Endothelial cell of umbilical vein (primary cell): ENCODE measurements at regions not wholly inside any gene's neighbourhood (a gene's known extent, or its start where the extent isn't known, plus 50 kb on each side); places are given as distances from the start of the nearest gene placed in this dataset.

Experiments used
- BruUV-seq: library from RNA; stranded (reverse); fragments of 400-500 nt; replicated peaks from 2 replicates; lab custom pipeline; 2021; lab: Mats Ljungman, UMichigan
- CTCF ChIA-PET: fragments of 300-600, 350-600 bp; sonication (Branson Sonifier 250); formaldehyde crosslinking; loops from one replicate; lab custom pipeline; 2021; ENCODE audit warnings: antibody characterized with exemption, inconsistent platforms; lab: Charles Lee
- POLR2A ChIA-PET: fragments of 300-600, 350-600 bp; sonication (Branson Sonifier 250); formaldehyde crosslinking; loops from one replicate; lab custom pipeline; 2021; ENCODE audit warnings: antibody characterized with exemption, inconsistent platforms; lab: Charles Lee
- DNase-seq: peaks from one replicate; pipeline ENCODE4 v3.0.0-alpha.2; 2011; ENCODE audit warnings: low read depth, low spot score
- FAIRE-seq: peaks from 2 replicates; lab custom pipeline; 2011; peaks lifted over from hg19 to GRCh38; lab: Jason Lieb, UNC
- H2AFZ ChIP-seq: 2 replicates; pipeline ENCODE4 v1.6.0; 2012; ENCODE audit warnings: low read depth, low read length, control low read depth, inconsistent platforms
- H3K27ac ChIP-seq: 2 replicates; pipeline ENCODE4 v1.5.1; 2011; ENCODE audit warnings: low read depth, mild to moderate bottlenecking, control low read depth, low read length, moderate library complexity; ENCODE audit not compliant: insufficient read depth
- H3K27me3 ChIP-seq, 2 experiments: 2 replicates each; pipeline versions ENCODE4 v1.6.0 to v1.6.1; 2011; ENCODE audit warnings: low read length in 2 of 2, mixed read lengths in 1 of 2; ENCODE audit not compliant: control insufficient read depth in 2 of 2, insufficient read depth in 2 of 2
- H3K36me3 ChIP-seq, 2 experiments: 2 replicates in 1 of 2; 3 replicates in 1 of 2; pipeline ENCODE4 v1.5.1; 2011; ENCODE audit warnings: low read length in 2 of 2, mild to moderate bottlenecking in 1 of 2, moderate library complexity in 1 of 2; ENCODE audit not compliant: control insufficient read depth in 2 of 2, insufficient read depth in 2 of 2; ENCODE audit errors: extremely low read depth in 1 of 2
- H3K4me1 ChIP-seq: 3 replicates; pipeline ENCODE4 v1.5.1; 2011; ENCODE audit warnings: mild to moderate bottlenecking, low read length; ENCODE audit not compliant: control insufficient read depth, insufficient read depth; ENCODE audit errors: extremely low read depth
- H3K4me2 ChIP-seq: 2 replicates; pipeline ENCODE4 v1.6.1; 2011; ENCODE audit warnings: low read length, control low read depth, mixed read lengths; ENCODE audit not compliant: insufficient read depth
- H3K4me3 ChIP-seq, 3 experiments: fragments of 200-600 bp in 1 of 3; sonication (generic), shearing (Covaris generic) in 1 of 3; replicated peaks in 1 of 3; 2 replicates each; pipeline ENCODE4 v1.5.1; 2011 to 2016; ENCODE audit warnings: control low read depth in 3 of 3, low read length in 3 of 3, mild to moderate bottlenecking in 2 of 3, inconsistent platforms in 1 of 3, low read depth in 1 of 3, moderate library complexity in 1 of 3; ENCODE audit not compliant: insufficient read depth in 1 of 3
- H3K79me2 ChIP-seq: 2 replicates; pipeline ENCODE4 v1.6.0; 2012; ENCODE audit warnings: low read length, inconsistent platforms; ENCODE audit not compliant: control insufficient read depth, insufficient read depth
- H3K9ac ChIP-seq: replicated peaks from 2 replicates; pipeline ENCODE3; 2011; ENCODE audit warnings: low read length, control low read depth; ENCODE audit not compliant: insufficient read depth; ENCODE audit errors: extremely low read depth
- H3K9me1 ChIP-seq: replicated peaks from 3 replicates; pipeline ENCODE4 v1.6.0; 2011; ENCODE audit warnings: mild to moderate bottlenecking, low read length; ENCODE audit not compliant: control insufficient read depth, insufficient read depth; ENCODE audit errors: extremely low read depth
- H3K9me3 ChIP-seq: replicated peaks from 2 replicates; pipeline ENCODE4 v1.5.1; 2012; ENCODE audit warnings: low read length, inconsistent platforms; ENCODE audit not compliant: control insufficient read depth, insufficient read depth
- H4K20me1 ChIP-seq: replicated peaks from 2 replicates; pipeline ENCODE3; 2011; ENCODE audit warnings: mild to moderate bottlenecking, low read length; ENCODE audit not compliant: control insufficient read depth, insufficient read depth; ENCODE audit errors: extremely low read depth
- EZH2 ChIP-seq: IDR thresholded peaks from 2 replicates; pipeline ENCODE4 v1.6.1; 2012; ENCODE audit warnings: borderline replicate concordance, low read depth, mild to moderate bottlenecking, moderate library complexity, low read length, inconsistent platforms; ENCODE audit not compliant: severe bottlenecking
- FOS ChIP-seq: IDR thresholded peaks from 2 replicates; pipeline ENCODE4 v1.6.1; 2011; ENCODE audit warnings: mild to moderate bottlenecking, low read length, moderate library complexity, borderline replicate concordance; ENCODE audit not compliant: insufficient read depth
- GATA2 ChIP-seq: IDR thresholded peaks from 2 replicates; pipeline ENCODE4 v1.7.0; 2011; ENCODE audit warnings: low read depth, mild to moderate bottlenecking, moderate library complexity, mixed read lengths, low read length; ENCODE audit not compliant: insufficient read length, insufficient read depth
- JUN ChIP-seq: IDR thresholded peaks from 2 replicates; pipeline ENCODE4 v1.6.1; 2011; ENCODE audit warnings: borderline replicate concordance, low read depth; ENCODE audit not compliant: insufficient read length, insufficient read depth
- MYC ChIP-seq: IDR thresholded peaks from one replicate; pipeline ENCODE4 v1.6.1; 2011; ENCODE audit warnings: mild to moderate bottlenecking, low read depth, low read length
- POLR2A ChIP-seq: IDR thresholded peaks from 2 replicates; pipeline ENCODE4 v1.6.1; 2012; ENCODE audit warnings: low read depth, mild to moderate bottlenecking, control low read depth, low read length
- POLR2AphosphoS5 ChIP-seq: IDR thresholded peaks from 2 replicates; pipeline ENCODE4 v1.6.1; 2012; ENCODE audit warnings: low read depth, mild to moderate bottlenecking, control low read depth, low read length, moderate library complexity; ENCODE audit not compliant: insufficient read depth
- dilution Hi-C: fragments of 300-500 bp; cut with MboI; formaldehyde crosslinking; loops from one replicate; pipeline ENCODE4 v1.15.0; 2019; ENCODE audit warnings: low sequenced_read_pairs; ENCODE audit not compliant: extremely low pct_ligation_motif_present
- intact Hi-C: fragments of 100-400 bp; cut with micrococcal nuclease; formaldehyde crosslinking; loops from one replicate; pipeline ENCODE4 v1.10.0; 2022
- TF ChIP-seq, protein P1 (sequence below): IDR thresholded peaks from 2 replicates; pipeline ENCODE4 v1.6.1; 2011; ENCODE audit not compliant: insufficient read depth, insufficient read length
- TF ChIP-seq, protein P2 (sequence below), 2 donors: IDR thresholded peaks; 1 replicate in 1 of 2; 2 replicates in 1 of 2; pipeline ENCODE4 v1.5.1; 2011; ENCODE audit warnings: low read length in 2 of 2, mild to moderate bottlenecking in 2 of 2, moderate library complexity in 2 of 2, control low read depth in 1 of 2, inconsistent platforms in 1 of 2, low read depth in 1 of 2; ENCODE audit not compliant: insufficient read depth in 1 of 2; ENCODE audit errors: extremely low read depth in 1 of 2

DNA sequence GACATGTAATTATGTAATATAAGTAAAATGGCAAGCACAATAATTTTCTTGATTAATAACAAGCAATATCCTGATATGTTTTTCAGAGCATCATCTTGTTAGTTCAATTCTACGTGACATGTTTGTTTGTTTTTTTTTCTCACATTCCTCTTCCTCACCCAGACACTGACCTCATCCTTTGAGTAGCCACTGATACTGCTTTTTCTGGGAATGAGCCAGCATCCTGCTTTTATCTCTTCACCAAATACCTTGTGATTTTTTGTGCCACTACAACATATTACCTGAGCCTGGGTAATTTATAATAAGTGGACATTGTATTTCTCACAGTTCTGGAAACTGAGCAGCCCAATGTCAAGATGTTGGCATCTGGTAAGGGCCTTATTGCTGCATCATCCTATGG lies 484.0 kb downstream of the NAF1 start:
- Histone ChIP-seq H3K36me3 (no peaks in the 10 kb centered on the region), H3K4me3 (no peak overlapping the region), H3K9me3 (peaks cover 2% of the 10 kb centered on the region), H3K9me1 (no peaks in the 10 kb centered on the region), H3K27ac (no peak overlapping the region), H3K4me2 (no peak overlapping the region), H3K9ac (no peak overlapping the region), H4K20me1 (no peaks in the 10 kb centered on the region), H3K27me3 (no peaks in the 10 kb centered on the region), H3K79me2 (no peaks in the 10 kb centered on the region), H3K4me1 (no peaks in the 10 kb centered on the region), H2AFZ (no peak overlapping the region)
- FAIRE-seq (no peak), DNase-seq (no peak)
- dilution Hi-C loops = no loop called here
- ChIA-PET CTCF (no interaction called here), POLR2A (no interaction called here)
- intact Hi-C loops = no loop called here
- no TSS peak for BruUV-seq
- TF ChIP-seq EZH2 (no peak), GATA2 (no peak), POLR2A (no peak), POLR2AphosphoS5 (no peak), JUN (no peak), MYC (no peak), FOS (no peak)
- TF ChIP-seq, protein P1, sequence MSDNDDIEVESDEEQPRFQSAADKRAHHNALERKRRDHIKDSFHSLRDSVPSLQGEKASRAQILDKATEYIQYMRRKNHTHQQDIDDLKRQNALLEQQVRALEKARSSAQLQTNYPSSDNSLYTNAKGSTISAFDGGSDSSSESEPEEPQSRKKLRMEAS = no peak
- TF ChIP-seq, protein P2, sequence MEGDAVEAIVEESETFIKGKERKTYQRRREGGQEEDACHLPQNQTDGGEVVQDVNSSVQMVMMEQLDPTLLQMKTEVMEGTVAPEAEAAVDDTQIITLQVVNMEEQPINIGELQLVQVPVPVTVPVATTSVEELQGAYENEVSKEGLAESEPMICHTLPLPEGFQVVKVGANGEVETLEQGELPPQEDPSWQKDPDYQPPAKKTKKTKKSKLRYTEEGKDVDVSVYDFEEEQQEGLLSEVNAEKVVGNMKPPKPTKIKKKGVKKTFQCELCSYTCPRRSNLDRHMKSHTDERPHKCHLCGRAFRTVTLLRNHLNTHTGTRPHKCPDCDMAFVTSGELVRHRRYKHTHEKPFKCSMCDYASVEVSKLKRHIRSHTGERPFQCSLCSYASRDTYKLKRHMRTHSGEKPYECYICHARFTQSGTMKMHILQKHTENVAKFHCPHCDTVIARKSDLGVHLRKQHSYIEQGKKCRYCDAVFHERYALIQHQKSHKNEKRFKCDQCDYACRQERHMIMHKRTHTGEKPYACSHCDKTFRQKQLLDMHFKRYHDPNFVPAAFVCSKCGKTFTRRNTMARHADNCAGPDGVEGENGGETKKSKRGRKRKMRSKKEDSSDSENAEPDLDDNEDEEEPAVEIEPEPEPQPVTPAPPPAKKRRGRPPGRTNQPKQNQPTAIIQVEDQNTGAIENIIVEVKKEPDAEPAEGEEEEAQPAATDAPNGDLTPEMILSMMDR (IDR thresholded peaks at IDR 0.05; ENCODE audit: extremely low read depth in 1 of 2, insufficient read depth in 1 of 2, low read depth in 1 of 2, low read length in 2 of 2) = no peak
